A549 (cell line): ENCODE measurements at regions not wholly inside any gene's neighbourhood (a gene's known extent, or its start where the extent isn't known, plus 50 kb on each side); places are given as distances from the start of the nearest gene placed in this dataset.

Source experiments
- CTCF ChIP-seq: fragments of >200 bp; sonication (Bioruptor Twin); formaldehyde crosslinking; IDR thresholded peaks from 3 replicates; pipeline ENCODE4 v1.5.1; 2016
- POLR2A ChIP-seq: IDR thresholded peaks from 2 replicates; pipeline ENCODE4 v1.6.1; 2012; ENCODE audit warnings: mild to moderate bottlenecking, low read length

GRCh38 chr12:63415357-63415756 is 252.9 kb downstream of the DPY19L2 start:
- TF ChIP-seq POLR2A (no peak), CTCF (no peak)
